Neural cell (in vitro differentiated cells): ENCODE measurements at regions not wholly inside any gene's neighbourhood (a gene's known extent, or its start where the extent isn't known, plus 50 kb on each side); places are given as distances from the start of the nearest gene placed in this dataset.

Experiments
- H2AFZ ChIP-seq: fragments of 200-600, 300-800 bp; sonication (generic), shearing (Covaris generic); 2 replicates; pipeline ENCODE4 v1.6.0; 2014; ENCODE audit warnings: low read depth, mild to moderate bottlenecking, antibody characterized with exemption, low read length, moderate library complexity
- H3F3A ChIP-seq: fragments of 200-600 bp; shearing (Covaris generic); 2 replicates; pipeline ENCODE4 v1.6.1; 2016; ENCODE audit warnings: mild to moderate bottlenecking, moderate library complexity, mixed read lengths, antibody characterized with exemption, low read length; ENCODE audit not compliant: insufficient read depth, poor library complexity, severe bottlenecking
- H3K27ac ChIP-seq: fragments of 200-600, 300-800 bp; sonication (generic), shearing (Covaris generic); 2 replicates; pipeline ENCODE4 v1.5.1; 2014; ENCODE audit warnings: mild to moderate bottlenecking, low read length, moderate library complexity
- H3K27me3 ChIP-seq: fragments of 300-800, 200-600 bp; sonication (generic), shearing (Covaris generic); 2 replicates; pipeline ENCODE4 v1.6.0; 2014; ENCODE audit warnings: mild to moderate bottlenecking, low read depth, low read length, moderate library complexity; ENCODE audit not compliant: insufficient read depth
- H3K36me3 ChIP-seq: fragments of 300-800, 200-600 bp; sonication (generic), shearing (Covaris generic); 2 replicates; pipeline ENCODE4 v1.5.1; 2014; ENCODE audit warnings: mild to moderate bottlenecking, antibody characterized with exemption, low read length, moderate library complexity; ENCODE audit not compliant: insufficient read depth
- H3K4me2 ChIP-seq: fragments of 300-800, 200-600 bp; sonication (generic), shearing (Covaris generic); 2 replicates; pipeline ENCODE4 v1.6.0; 2014; ENCODE audit warnings: mild to moderate bottlenecking, low read length
- H3K4me3 ChIP-seq: fragments of 300-800, 200-600 bp; sonication (generic), shearing (Covaris generic); 2 replicates; pipeline ENCODE4 v1.5.1; 2014; ENCODE audit warnings: mild to moderate bottlenecking, low read length, moderate library complexity
- H3K79me2 ChIP-seq: fragments of 200-600 bp; shearing (Covaris generic); replicated peaks from 2 replicates; pipeline ENCODE4 v1.6.0; 2014; ENCODE audit warnings: mild to moderate bottlenecking, low read length, moderate library complexity; ENCODE audit not compliant: insufficient read depth
- H3K9ac ChIP-seq: fragments of 300-800, 200-600 bp; sonication (generic), shearing (Covaris generic); 2 replicates; pipeline ENCODE4 v1.6.1; 2016; ENCODE audit warnings: mild to moderate bottlenecking, low read length, mixed read lengths
- H3K9me2 ChIP-seq: fragments of 200-600 bp; shearing (Covaris generic); 2 replicates; pipeline ENCODE4 v1.6.1; 2016; ENCODE audit warnings: mild to moderate bottlenecking, low read length, mixed read lengths; ENCODE audit not compliant: insufficient read depth
- H3K9me3 ChIP-seq: fragments of 200-600, 300-800 bp; sonication (generic), shearing (Covaris generic); 2 replicates; pipeline ENCODE4 v1.6.1; 2016; ENCODE audit warnings: mild to moderate bottlenecking, mixed run types, low read length, moderate library complexity, mixed read lengths
- H4K20me1 ChIP-seq: fragments of 200-600 bp; shearing (Covaris generic); 2 replicates; pipeline ENCODE4 v1.6.1; 2016; ENCODE audit warnings: mild to moderate bottlenecking, mixed run types; ENCODE audit not compliant: insufficient read depth
- EP300 ChIP-seq: fragments of 450-650 bp; conservative IDR thresholded peaks from 2 replicates; pipeline ENCODE4 v1.6.1; 2014; ENCODE audit warnings: antibody characterized with exemption, mild to moderate bottlenecking, moderate library complexity; ENCODE audit not compliant: poor library complexity, severe bottlenecking
- EZH2 ChIP-seq: fragments of 200-600, 300-800 bp; shearing (Covaris generic), sonication (generic); IDR thresholded peaks from 2 replicates; pipeline ENCODE4 v1.6.1; 2014; ENCODE audit warnings: antibody characterized with exemption, low read length, borderline replicate concordance, mild to moderate bottlenecking; ENCODE audit not compliant: insufficient read depth, poor library complexity, severe bottlenecking
- MXI1 ChIP-seq: fragments of 450-650 bp; conservative IDR thresholded peaks from 2 replicates; pipeline ENCODE4 v1.6.1; 2014; ENCODE audit warnings: antibody characterized with exemption, mild to moderate bottlenecking; ENCODE audit not compliant: poor library complexity, severe bottlenecking
- POLR2AphosphoS5 ChIP-seq: IDR thresholded peaks from 2 replicates; pipeline ENCODE4 v1.6.1; 2012
- RAD21 ChIP-seq: fragments of 450-650 bp; conservative IDR thresholded peaks from 2 replicates; pipeline ENCODE4 v1.6.1; 2014; ENCODE audit warnings: antibody characterized with exemption, mild to moderate bottlenecking, moderate library complexity
- SMC3 ChIP-seq: fragments of 450-650 bp; conservative IDR thresholded peaks from 2 replicates; pipeline ENCODE4 v1.6.1; 2014; ENCODE audit warnings: antibody characterized with exemption, mild to moderate bottlenecking, moderate library complexity; ENCODE audit not compliant: poor library complexity
- TAF1 ChIP-seq: IDR thresholded peaks from 2 replicates; pipeline ENCODE4 v1.6.1; 2012; ENCODE audit warnings: low read depth
- TF ChIP-seq, protein P1 (sequence below): IDR thresholded peaks from 2 replicates; pipeline ENCODE4 v1.6.1; 2012; ENCODE audit warnings: borderline replicate concordance
- TF ChIP-seq, protein P2 (sequence below): fragments of 450-650 bp; IDR thresholded peaks from 2 replicates; pipeline ENCODE4 v1.5.1; 2014; ENCODE audit warnings: antibody characterized with exemption, mild to moderate bottlenecking, moderate library complexity; ENCODE audit not compliant: poor library complexity, severe bottlenecking

DNA sequence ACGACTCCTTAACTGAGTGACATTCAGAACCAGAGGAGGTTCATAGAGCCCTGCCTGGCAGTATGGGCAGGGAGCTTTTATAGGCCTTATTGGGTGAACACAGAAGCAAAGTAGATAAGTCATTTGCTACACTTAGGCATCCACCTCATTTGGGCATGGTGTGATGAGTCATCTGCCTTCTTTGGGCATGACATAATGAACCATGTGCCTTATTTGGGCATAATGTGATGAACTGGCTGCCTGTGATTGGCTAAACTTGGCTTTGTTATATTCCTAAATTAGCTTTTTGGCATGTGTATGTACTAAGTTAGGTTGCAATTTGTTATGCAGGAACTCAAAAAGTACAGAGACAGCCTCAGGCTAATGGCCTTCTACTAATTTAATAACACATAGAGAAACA is 2210.2 kb upstream of the PCDH20 start:
- no peaks in the 10 kb centered on the region for H3K9me3 ChIP-seq
- no peak overlapping the region for H3K4me3 ChIP-seq
- TF ChIP-seq POLR2AphosphoS5: no peak
- no peak for TF ChIP-seq RAD21
- TF ChIP-seq MXI1: no peak
- TF ChIP-seq TAF1: no peak
- TF ChIP-seq, protein P1, sequence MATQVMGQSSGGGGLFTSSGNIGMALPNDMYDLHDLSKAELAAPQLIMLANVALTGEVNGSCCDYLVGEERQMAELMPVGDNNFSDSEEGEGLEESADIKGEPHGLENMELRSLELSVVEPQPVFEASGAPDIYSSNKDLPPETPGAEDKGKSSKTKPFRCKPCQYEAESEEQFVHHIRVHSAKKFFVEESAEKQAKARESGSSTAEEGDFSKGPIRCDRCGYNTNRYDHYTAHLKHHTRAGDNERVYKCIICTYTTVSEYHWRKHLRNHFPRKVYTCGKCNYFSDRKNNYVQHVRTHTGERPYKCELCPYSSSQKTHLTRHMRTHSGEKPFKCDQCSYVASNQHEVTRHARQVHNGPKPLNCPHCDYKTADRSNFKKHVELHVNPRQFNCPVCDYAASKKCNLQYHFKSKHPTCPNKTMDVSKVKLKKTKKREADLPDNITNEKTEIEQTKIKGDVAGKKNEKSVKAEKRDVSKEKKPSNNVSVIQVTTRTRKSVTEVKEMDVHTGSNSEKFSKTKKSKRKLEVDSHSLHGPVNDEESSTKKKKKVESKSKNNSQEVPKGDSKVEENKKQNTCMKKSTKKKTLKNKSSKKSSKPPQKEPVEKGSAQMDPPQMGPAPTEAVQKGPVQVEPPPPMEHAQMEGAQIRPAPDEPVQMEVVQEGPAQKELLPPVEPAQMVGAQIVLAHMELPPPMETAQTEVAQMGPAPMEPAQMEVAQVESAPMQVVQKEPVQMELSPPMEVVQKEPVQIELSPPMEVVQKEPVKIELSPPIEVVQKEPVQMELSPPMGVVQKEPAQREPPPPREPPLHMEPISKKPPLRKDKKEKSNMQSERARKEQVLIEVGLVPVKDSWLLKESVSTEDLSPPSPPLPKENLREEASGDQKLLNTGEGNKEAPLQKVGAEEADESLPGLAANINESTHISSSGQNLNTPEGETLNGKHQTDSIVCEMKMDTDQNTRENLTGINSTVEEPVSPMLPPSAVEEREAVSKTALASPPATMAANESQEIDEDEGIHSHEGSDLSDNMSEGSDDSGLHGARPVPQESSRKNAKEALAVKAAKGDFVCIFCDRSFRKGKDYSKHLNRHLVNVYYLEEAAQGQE: no peak
- no peaks in the 10 kb centered on the region for H4K20me1 ChIP-seq
- no peaks in the 10 kb centered on the region for H3K9me2 ChIP-seq
- H3K27me3 ChIP-seq: no peaks in the 10 kb centered on the region
- no peak overlapping the region for H3K27ac ChIP-seq
- H2AFZ ChIP-seq: no peak overlapping the region
- no peaks in the 10 kb centered on the region for H3K36me3 ChIP-seq
- no peak overlapping the region for H3K9ac ChIP-seq
- no peaks in the 10 kb centered on the region for H3F3A ChIP-seq
- H3K4me2 ChIP-seq: no peak overlapping the region
- H3K79me2 ChIP-seq: no peaks in the 10 kb centered on the region

DNA sequence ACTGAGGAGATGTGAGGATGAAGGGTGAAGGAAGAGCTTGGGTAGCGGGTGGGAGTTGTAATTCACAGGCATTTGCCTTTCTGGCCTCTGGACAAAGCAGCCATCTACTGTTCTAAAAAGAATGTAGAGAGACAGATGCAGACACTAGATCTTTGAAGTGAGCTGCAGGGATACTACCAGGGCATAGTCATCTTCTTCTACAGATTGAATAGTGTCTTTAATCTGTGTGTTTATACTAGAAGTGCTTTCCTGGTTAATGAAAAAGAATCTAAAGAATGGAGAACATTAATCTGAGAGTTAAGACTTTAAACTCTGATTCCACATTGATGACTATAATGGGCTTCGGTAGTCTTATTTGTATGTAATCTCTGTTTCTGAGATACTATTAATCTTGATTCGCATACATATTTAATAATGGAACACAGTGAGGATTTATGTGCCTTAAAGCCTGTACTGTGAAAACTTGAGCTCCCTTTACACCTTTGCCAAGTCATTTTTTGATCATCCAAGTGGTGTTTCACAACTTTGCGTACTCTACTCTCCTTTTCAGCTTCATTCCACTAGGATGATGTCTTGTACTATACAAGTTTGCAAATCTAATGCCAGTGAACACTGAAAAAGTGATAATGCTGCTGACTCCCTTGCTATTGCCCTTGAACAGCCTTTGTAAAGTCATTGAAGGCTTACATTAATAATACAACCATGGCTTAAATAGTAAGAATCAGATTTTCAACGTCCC is 2199.4 kb upstream of the PCDH20 start:
- H3K79me2 ChIP-seq: no peaks in the 10 kb centered on the region
- no peaks in the 10 kb centered on the region for H3K9me3 ChIP-seq
- no peaks in the 10 kb centered on the region for H3K36me3 ChIP-seq
- H3K27me3 ChIP-seq: no peaks in the 10 kb centered on the region
- no peak overlapping the region for H2AFZ ChIP-seq
- no peaks in the 10 kb centered on the region for H4K20me1 ChIP-seq
- H3K4me3 ChIP-seq: no peak overlapping the region
- TF ChIP-seq, protein P1: no peak
- TF ChIP-seq, protein P2, sequence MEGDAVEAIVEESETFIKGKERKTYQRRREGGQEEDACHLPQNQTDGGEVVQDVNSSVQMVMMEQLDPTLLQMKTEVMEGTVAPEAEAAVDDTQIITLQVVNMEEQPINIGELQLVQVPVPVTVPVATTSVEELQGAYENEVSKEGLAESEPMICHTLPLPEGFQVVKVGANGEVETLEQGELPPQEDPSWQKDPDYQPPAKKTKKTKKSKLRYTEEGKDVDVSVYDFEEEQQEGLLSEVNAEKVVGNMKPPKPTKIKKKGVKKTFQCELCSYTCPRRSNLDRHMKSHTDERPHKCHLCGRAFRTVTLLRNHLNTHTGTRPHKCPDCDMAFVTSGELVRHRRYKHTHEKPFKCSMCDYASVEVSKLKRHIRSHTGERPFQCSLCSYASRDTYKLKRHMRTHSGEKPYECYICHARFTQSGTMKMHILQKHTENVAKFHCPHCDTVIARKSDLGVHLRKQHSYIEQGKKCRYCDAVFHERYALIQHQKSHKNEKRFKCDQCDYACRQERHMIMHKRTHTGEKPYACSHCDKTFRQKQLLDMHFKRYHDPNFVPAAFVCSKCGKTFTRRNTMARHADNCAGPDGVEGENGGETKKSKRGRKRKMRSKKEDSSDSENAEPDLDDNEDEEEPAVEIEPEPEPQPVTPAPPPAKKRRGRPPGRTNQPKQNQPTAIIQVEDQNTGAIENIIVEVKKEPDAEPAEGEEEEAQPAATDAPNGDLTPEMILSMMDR: no peak
- TF ChIP-seq MXI1 (no peak), EZH2 (no peak), TAF1 (no peak), POLR2AphosphoS5 (no peak), RAD21 (no peak), SMC3 (no peak), EP300 (no peak)
- no peak overlapping the region for H3K27ac ChIP-seq
- no peaks in the 10 kb centered on the region for H3F3A ChIP-seq
- no peak overlapping the region for H3K4me2 ChIP-seq
- H3K9me2 ChIP-seq: no peaks in the 10 kb centered on the region
- no peak overlapping the region for H3K9ac ChIP-seq
